ENCODE measurements at regions not wholly inside any gene's neighbourhood (a gene's known extent, or its start where the extent isn't known, plus 50 kb on each side); places are given as distances from the start of the nearest gene placed in this dataset.

DNA sequence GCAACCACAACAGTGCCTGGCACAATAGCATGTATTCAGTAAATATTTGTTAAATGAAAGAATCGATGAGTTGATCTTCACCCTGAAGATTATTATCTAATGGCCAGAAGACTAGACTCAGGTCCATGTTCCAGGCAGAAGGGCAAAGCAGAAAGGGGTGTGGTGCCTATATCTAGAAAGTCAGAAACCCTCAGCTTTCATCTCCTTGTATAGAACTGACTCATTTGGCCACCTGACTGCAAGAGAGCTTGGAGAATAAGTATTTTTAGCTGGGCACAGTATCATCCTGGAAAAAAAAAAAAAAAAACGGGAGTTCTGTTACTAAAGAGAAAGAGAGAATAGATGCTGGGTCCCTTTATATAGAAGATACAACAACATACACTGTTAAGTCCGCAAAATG is 69.7 kb upstream of the SPRED1 start:
- DNase-seq, result no peak

DNA sequence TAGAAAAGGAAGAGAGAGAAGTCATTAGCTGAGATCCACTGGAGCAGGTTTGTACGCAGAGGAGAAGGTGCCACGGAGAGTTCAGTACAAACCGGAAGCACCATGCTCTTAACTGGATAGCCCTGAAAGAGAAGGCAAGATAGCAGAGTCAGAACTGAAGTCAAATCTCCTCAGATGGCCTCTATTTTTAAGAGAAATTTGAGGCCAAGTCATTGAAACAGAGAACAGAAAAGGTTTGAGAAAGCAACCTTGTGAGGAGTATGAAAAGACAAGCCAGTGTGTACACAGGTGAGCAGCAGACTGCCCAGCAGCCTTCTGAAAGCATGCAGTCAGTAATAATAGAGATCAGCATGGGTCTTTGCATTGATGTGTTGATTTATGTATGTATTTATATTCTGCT is 66.1 kb upstream of the SPRED1 start:
- peak in 2 of 3 experiments; percentile 59 to 78 for DNase-seq

DNA sequence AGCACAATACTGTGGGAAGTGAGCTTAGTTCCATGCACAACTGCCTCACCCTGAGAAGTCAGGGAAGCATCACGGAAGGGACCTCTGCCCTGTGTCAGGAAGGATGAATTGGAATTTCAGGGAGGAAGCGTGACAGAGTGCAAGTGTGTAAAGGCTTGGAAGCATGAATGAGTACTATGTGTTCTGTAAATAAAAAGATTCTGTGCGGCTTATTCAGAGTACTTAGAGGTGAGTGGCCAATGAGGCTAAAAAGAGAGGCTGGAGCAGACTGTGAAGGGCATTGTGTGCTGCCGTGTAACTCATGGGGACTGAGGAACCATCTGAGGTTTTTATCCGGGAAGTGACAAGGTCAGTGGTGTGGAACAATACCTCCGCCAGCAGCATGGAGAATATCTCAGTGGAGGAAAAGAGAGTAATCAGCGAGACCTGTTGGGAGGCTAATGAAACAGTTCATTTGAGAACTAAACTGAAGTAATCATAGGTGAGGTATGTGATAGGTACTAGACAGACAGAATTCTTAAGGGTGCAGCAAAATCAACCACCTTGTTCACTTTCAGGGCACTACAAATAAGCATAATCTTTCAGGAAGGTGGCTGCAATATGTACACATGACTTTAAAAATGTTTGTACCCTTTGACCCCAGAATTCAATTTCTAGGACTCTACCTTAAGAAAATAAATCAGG is 64.9 kb upstream of the SPRED1 start:
- peak in 1 of 3 experiments; percentile 12 for DNase-seq

DNA sequence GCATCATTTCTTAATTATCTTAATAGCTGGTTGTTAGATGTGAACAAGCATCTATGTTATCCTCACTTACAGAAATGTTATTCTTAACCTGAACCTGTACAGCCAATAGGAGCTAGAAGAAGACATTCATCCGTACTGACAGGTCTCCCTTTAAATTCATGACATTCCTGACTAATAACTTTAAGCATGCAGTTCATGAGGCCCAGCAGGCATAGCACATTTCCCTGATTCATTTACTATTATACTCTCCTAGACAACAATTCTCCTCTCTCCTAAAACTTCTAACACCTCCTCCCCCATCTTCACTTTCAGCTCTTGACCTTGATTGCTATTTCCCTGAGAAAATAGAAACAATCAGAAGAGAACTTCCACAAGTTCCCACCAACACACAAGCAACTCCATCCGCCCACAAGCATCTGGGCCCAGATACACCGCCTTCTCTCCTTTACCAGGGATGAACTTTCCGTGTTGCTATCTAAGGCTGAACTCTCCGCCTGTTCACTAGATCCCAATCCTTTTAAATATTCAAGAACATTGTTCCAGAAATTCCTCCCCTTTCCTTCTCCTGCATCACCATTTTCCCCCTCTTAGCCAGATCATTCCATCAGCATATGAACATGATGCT is 62.9 kb upstream of the SPRED1 start:
- no peak for DNase-seq

DNA sequence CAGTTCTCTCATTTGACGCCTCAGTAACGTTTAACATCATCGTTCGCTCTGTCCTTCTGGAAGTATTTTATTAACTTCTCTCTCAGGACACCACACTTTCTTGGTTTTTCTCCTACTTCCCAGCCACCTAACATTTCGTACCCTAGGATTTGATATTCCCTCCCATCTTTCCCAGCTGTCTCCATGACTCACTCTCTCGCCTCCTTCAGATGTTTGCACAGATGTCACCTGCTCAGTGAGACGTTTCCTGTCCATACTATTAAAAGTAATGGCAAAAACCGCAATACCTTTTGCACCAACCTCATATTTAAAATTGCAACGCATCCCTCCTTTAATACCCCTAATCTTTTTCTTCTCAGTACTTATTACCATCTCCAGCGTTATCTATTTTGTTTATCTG is 62.1 kb upstream of the SPRED1 start:
- no peak for DNase-seq

DNA sequence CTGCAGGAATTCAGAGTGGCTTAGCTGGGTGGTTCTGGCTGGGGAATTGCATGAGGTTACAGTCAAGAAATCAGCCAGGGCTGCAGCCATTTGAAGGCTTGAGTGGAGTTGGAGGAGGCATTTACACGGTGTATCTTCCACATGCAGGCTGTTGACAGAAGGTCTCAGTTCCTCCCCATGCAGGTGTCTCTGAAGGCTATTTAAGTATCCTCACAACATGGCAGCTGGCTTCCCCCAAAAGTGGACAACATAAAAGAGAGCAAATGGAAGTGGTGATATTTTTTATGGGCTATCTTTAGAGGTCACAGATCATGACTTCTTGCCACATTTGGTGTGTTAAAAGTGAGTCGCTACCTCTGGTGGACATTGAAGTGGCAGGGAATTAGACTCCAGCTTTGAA is 60.1 kb upstream of the SPRED1 start:
- no peak for DNase-seq

DNA sequence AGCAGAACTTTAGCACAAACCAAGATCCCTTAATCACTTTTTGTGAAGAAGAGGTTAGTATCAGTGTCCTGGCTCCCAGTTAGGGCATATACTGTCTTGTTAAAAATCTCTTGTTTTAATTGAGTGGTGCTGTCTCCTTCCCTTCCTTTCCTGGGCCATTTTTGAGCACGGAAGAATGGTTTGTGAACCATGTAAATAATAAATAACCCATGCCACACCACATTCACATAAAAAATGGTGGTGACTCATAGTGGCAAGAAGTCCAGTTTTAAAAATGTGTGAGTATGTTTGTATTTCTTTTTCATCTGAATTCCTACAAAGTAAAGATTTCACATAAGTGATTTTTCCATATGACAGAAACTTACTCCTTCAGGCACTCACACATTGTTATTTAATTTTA is 59.1 kb upstream of the SPRED1 start:
- DNase-seq, result no peak

DNA sequence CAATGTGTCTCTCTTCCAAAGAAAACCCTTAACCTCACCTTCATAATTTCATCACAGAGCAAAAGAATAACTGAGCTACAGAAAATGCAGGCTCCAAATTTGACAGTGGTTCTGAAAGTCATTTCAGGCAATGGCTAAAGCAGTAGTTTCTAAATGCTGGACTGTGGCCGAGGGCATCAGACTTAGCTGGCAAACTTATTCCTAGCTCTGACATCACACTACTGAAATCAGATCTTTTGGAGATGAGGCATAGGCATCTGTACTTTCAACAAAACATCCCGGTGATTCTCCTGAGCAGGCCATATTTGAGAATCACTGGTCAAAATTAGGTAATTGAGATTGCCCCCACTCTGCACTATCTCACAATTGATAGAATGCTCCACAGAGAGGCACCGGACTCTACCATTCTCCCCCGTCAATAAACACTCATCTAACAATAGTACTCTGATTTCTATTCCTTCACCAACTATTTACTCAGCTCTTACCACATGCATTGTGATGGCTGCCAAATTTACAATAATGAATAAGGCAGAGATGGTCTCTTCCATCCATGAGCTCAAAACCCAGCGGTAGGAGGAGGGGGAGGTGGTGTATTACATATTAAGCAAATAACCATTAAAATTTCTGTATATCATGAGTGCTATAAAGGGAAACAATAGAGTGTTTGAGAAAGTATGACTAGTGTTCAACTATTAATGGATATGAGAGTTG is 57.3 kb upstream of the SPRED1 start:
- peak in 1 of 3 experiments; percentile 19 for DNase-seq

DNA sequence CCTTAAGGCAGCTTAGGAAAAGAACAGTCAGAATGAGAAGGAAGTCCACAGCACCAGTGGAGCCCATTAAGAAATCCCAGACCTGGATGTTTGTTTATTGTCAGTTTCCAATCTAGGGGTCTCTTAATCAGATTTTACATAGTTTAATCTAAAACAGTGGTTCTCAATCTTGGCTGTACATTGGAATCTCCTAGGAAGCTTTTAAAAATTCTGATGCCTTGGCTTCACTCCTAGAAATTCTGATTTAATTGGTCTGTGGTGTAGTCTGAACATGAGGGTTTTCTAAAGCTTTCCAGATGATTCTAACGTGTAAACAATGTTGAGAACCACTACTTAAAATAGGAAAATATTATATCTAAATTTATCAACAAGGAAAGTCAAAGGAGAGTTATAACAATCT is 56.6 kb upstream of the SPRED1 start:
- DNase-seq, result no peak

DNA sequence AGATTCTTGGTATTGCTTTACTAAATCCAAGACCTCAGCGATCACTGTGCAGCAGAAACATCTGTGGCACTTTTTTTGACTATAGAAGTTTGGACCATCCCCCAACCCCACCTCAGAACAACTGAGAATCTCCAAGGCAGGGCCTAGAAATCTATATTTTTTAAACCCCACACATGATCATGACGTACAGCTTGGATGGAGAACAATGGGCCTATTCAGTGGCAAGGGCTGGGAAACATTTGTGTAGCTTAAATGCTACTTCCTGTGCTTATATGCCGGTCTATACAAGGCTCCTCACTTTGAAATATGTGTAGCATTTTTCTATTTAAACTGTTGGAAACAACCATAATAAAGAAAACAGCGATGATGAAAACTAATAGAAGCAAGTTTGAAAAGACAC is 55.1 kb upstream of the SPRED1 start:
- DNase-seq, result no peak

DNA sequence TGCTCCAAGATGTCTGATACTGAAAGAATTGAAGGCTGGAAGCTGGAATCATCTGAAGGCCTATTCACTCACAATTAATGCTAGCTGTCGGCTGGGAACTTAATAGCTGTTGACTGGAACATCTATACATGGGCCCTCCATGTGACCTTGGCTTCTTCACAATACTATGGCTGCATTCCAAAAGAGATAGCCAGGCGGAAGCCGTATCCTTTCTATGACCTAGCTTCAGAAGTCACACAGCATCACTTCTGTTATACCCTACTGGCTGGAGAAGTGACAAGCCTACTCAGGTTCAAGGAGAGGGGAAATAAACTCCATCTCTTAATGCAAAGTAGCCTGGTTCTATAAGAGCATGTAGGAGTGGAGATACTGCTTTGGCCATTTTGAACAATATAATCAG is 50.9 kb upstream of the SPRED1 start:
- DNase-seq, result no peak

DNA sequence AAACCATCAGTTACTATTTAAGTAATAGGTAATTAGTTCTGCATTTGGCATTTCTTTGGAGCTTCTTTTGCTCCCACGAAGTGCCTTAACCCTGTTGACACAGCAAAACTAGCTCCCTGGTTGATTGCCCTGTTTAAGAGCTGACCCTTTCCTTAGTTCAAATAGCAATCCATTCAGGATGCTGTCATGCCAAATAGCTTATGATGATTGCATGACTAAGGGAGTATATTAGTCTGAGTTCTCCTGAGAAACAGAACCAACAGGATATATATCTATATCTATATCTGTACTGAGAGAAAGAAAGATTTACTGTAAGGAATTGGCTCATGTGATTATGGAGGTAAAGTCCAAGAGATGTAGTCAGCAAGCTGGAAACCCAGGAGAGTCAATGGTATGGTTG is 50.3 kb upstream of the SPRED1 start:
- no peak for DNase-seq
